OCI-LY3 (cell line): ENCODE measurements at regions not wholly inside any gene's neighbourhood (a gene's known extent, or its start where the extent isn't known, plus 50 kb on each side); places are given as distances from the start of the nearest gene placed in this dataset.

Experiments
- EZH2phosphoT487 ChIP-seq: fragments of 200-600 bp; shearing (Covaris generic); IDR thresholded peaks from 2 replicates; pipeline ENCODE4 v1.6.1; 2018; ENCODE audit warnings: antibody characterized with exemption, mixed run types, low read depth
- TF ChIP-seq, protein P1 (sequence below): fragments of 200-600, 300-600 bp; sonication (generic); IDR thresholded peaks from 2 replicates; pipeline ENCODE4 v1.5.1; 2014; ENCODE audit warnings: antibody characterized with exemption, low read length, low read depth

DNA sequence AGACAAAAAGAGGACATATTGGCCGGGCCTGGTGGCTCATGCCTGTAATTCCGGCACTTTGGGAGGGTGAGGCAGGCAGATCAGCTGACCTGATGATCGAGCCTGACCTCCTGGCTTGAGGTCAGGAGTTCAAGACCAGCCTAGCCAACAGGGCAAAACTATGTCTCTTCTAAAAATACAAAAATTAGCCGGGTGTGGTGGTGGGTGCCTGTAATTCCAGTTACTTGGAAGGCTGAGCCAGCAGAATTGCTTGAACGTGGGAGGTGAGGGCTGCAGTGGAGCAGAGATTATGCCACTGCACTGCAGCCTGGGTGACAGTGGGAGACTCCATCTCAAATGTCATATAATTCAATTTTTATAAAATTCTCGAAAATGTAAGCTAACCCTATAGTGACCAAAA, 84.5 kb downstream of the SEMA4F start:
- TF ChIP-seq, protein P1, sequence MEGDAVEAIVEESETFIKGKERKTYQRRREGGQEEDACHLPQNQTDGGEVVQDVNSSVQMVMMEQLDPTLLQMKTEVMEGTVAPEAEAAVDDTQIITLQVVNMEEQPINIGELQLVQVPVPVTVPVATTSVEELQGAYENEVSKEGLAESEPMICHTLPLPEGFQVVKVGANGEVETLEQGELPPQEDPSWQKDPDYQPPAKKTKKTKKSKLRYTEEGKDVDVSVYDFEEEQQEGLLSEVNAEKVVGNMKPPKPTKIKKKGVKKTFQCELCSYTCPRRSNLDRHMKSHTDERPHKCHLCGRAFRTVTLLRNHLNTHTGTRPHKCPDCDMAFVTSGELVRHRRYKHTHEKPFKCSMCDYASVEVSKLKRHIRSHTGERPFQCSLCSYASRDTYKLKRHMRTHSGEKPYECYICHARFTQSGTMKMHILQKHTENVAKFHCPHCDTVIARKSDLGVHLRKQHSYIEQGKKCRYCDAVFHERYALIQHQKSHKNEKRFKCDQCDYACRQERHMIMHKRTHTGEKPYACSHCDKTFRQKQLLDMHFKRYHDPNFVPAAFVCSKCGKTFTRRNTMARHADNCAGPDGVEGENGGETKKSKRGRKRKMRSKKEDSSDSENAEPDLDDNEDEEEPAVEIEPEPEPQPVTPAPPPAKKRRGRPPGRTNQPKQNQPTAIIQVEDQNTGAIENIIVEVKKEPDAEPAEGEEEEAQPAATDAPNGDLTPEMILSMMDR: no peak
- TF ChIP-seq EZH2phosphoT487: no peak
